Osteoblast (primary cell): ENCODE measurements at regions not wholly inside any gene's neighbourhood (a gene's known extent, or its start where the extent isn't known, plus 50 kb on each side); places are given as distances from the start of the nearest gene placed in this dataset.

Experiments
- DNase-seq: peaks from one replicate; pipeline ENCODE4 v3.0.0; 2011; ENCODE audit warnings: low spot score, mixed read lengths; ENCODE audit not compliant: insufficient read length; ENCODE audit errors: missing footprints
- H2AFZ ChIP-seq: 2 replicates; pipeline ENCODE4 v1.6.0; 2011; ENCODE audit warnings: mild to moderate bottlenecking, low read length
- H3K27ac ChIP-seq: 2 replicates; pipeline ENCODE4 v1.5.1; 2011; ENCODE audit warnings: mild to moderate bottlenecking, low read depth, low read length, moderate library complexity
- H3K27me3 ChIP-seq: 2 replicates; pipeline ENCODE4 v1.6.0; 2012; ENCODE audit warnings: mild to moderate bottlenecking, control low read depth, inconsistent platforms, low read length, moderate library complexity; ENCODE audit not compliant: insufficient read depth
- H3K36me3 ChIP-seq: 2 replicates; pipeline ENCODE4 v1.5.1; 2011; ENCODE audit warnings: mild to moderate bottlenecking, low read length, control low read depth, moderate library complexity; ENCODE audit not compliant: insufficient read depth
- H3K4me1 ChIP-seq: 2 replicates; pipeline ENCODE4 v1.5.1; 2011; ENCODE audit warnings: mild to moderate bottlenecking, low read length, control low read depth, moderate library complexity; ENCODE audit not compliant: insufficient read depth
- H3K4me2 ChIP-seq: 2 replicates; pipeline ENCODE4 v1.6.0; 2011; ENCODE audit warnings: mild to moderate bottlenecking, low read length; ENCODE audit not compliant: insufficient read depth
- H3K4me3 ChIP-seq: fragments of 200-600 bp; sonication (generic); 3 replicates; pipeline ENCODE4 v1.5.1; 2012; ENCODE audit warnings: mild to moderate bottlenecking, low read length, inconsistent platforms; ENCODE audit not compliant: insufficient read depth
- H3K79me2 ChIP-seq: 2 replicates; pipeline ENCODE4 v1.6.0; 2012; ENCODE audit warnings: mild to moderate bottlenecking, low read length, control low read depth, inconsistent platforms; ENCODE audit not compliant: insufficient read depth
- H3K9me3 ChIP-seq: 2 replicates; pipeline ENCODE4 v1.5.1; 2011; ENCODE audit warnings: low read depth, low read length, control low read depth
- H4K20me1 ChIP-seq: 2 replicates; pipeline ENCODE4 v1.6.0; 2012; ENCODE audit warnings: mild to moderate bottlenecking, low read length, control low read depth; ENCODE audit not compliant: insufficient read depth
- CTCF ChIP-seq: IDR thresholded peaks from 2 replicates; pipeline ENCODE4 v1.5.1; 2011; ENCODE audit warnings: mild to moderate bottlenecking, low read depth, low read length, moderate library complexity; ENCODE audit errors: extremely low read depth

- Histone ChIP-seq H3K4me1 (no peaks in the 10 kb centered on the region), H4K20me1 (no peaks in the 10 kb centered on the region), H3K36me3 (no peaks in the 10 kb centered on the region), H3K4me3 (no peak overlapping the region), H3K79me2 (no peaks in the 10 kb centered on the region), H3K4me2 (no peak overlapping the region), H3K27ac (no peak overlapping the region), H3K9me3 (no peaks in the 10 kb centered on the region), H3K27me3 (peaks cover 8% of the 10 kb centered on the region), H2AFZ (no peak overlapping the region)
- DNase-seq: no peak
- TF ChIP-seq CTCF: no peak
These were observed 110.6 kb upstream of the BOD1 start for GRCh38 chr5:173726846-173727557.

GRCh38 chr5:173727839-173728778 is 111.7 kb upstream of the BOD1 start:
- Histone ChIP-seq H2AFZ (no peak overlapping the region), H3K9me3 (no peaks in the 10 kb centered on the region), H3K27ac (no peak overlapping the region), H3K4me2 (no peak overlapping the region), H4K20me1 (no peaks in the 10 kb centered on the region), H3K27me3 (peaks cover 8% of the 10 kb centered on the region), H3K4me1 (no peaks in the 10 kb centered on the region), H3K4me3 (no peak overlapping the region), H3K79me2 (no peaks in the 10 kb centered on the region), H3K36me3 (no peaks in the 10 kb centered on the region)
- peak; percentile 53 for DNase-seq
- TF ChIP-seq CTCF: no peak

GRCh38 chr5:173729079-173729765 is 112.8 kb upstream of the BOD1 start:
- no peak for DNase-seq
- H3K4me1 ChIP-seq: no peaks in the 10 kb centered on the region

More at GRCh38 chr5:173729079-173729765, 112.8 kb upstream of the BOD1 start:
- Histone ChIP-seq H4K20me1 (no peaks in the 10 kb centered on the region), H3K4me3 (no peak overlapping the region), H3K36me3 (no peaks in the 10 kb centered on the region), H3K27me3 (peaks cover 8% of the 10 kb centered on the region), H3K4me2 (no peak overlapping the region), H3K27ac (no peak overlapping the region), H3K79me2 (no peaks in the 10 kb centered on the region), H3K9me3 (no peaks in the 10 kb centered on the region), H2AFZ (no peak overlapping the region)
- no peak for TF ChIP-seq CTCF
